Calu3 (cell line): ENCODE measurements at regions not wholly inside any gene's neighbourhood (a gene's known extent, or its start where the extent isn't known, plus 50 kb on each side); places are given as distances from the start of the nearest gene placed in this dataset.

Experiments
- BruUV-seq: library from RNA; stranded (reverse); fragments of 400-500 nt; replicated peaks from 2 replicates; lab custom pipeline; 2021; lab: Mats Ljungman, UMichigan
- CTCF ChIA-PET: fragments of 300-600 bp; sonication (Branson Sonifier 250); formaldehyde crosslinking; loops from one replicate; lab custom pipeline; 2022; ENCODE audit warnings: antibody characterized with exemption; lab: Charles Lee
- DNase-seq: peaks from one replicate; pipeline ENCODE4 v3.0.0; 2022
- H3K27ac Mint-ChIP-seq: one replicate; pipeline ENCODE4 v1.8.0; 2022; ENCODE audit warnings: mixed read lengths; ENCODE audit not compliant: unreplicated experiment
- H3K27me3 Mint-ChIP-seq: one replicate; pipeline ENCODE4 v1.8.0; 2022; ENCODE audit warnings: mixed read lengths; ENCODE audit not compliant: unreplicated experiment
- H3K36me3 Mint-ChIP-seq: one replicate; pipeline ENCODE4 v1.8.0; 2022; ENCODE audit warnings: mild to moderate bottlenecking, moderate library complexity, mixed read lengths; ENCODE audit not compliant: insufficient read depth, unreplicated experiment
- H3K4me1 Mint-ChIP-seq: one replicate; pipeline ENCODE4 v1.8.0; 2022; ENCODE audit warnings: mild to moderate bottlenecking, low read depth, mixed read lengths; ENCODE audit not compliant: unreplicated experiment
- H3K4me3 Mint-ChIP-seq: one replicate; pipeline ENCODE4 v1.8.0; 2022; ENCODE audit warnings: mild to moderate bottlenecking, low read depth, moderate library complexity, mixed read lengths; ENCODE audit not compliant: unreplicated experiment
- H3K9me3 Mint-ChIP-seq: one replicate; pipeline ENCODE4 v1.8.0; 2022; ENCODE audit warnings: low read depth, mixed read lengths; ENCODE audit not compliant: unreplicated experiment
- intact Hi-C: fragments of 100-400 bp; cut with micrococcal nuclease; formaldehyde crosslinking; loops from one replicate; pipeline ENCODE4 v1.10.0; 2022; ENCODE audit not compliant: unreplicated experiment
- TF ChIP-seq, protein P1 (sequence below): fragments of 200-600 bp; IDR thresholded peaks from one replicate; pipeline ENCODE4 v1.8.0; 2022; ENCODE audit warnings: antibody characterized with exemption; ENCODE audit not compliant: unreplicated experiment

DNA sequence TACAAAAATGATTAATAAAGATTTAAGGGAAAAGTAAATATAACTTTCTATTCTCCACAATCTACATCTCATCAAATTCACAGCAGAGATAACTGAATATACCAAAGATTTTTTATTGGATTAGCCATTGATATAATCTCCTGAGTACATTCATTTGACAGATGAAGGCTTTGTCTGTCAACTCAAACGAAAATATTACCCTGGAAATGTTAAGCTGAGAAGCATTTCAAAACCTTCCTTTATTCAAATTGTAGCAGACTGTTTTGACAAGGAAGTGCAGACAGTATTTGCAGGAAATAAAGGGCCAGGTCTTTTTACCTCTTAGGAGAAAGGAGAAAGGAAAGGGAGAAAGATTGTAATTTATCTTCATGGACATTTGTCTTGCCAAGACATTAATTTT is 473.5 kb downstream of the TMEM182 start:
- H3K9me3 Mint-ChIP-seq = peaks cover 8% of the 10 kb centered on the region
- intact Hi-C loops = no loop called here
- BruUV-seq = no TSS peak

DNA sequence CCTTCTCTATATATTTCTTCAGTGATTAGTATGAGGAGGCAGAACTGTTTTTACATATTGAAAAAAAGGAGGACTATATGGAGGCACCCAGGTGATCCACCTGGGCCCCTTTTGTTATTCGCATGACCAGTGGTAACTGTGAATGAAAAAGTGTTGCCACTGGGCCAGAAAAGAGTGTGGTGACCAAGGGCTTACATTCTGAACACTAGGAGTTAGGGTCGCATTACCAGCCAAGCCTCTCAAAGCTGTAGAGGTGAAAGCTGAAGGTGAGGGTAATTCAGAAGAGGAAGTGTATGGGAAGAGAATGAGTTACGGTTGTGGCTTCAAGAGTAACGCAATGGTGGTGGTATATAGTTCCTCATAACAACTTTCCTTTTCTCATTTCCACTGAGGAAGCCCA is 487.6 kb downstream of the TMEM182 start:
- no peaks in the 10 kb centered on the region for H3K36me3 Mint-ChIP-seq
- H3K27me3 Mint-ChIP-seq = no peaks in the 10 kb centered on the region
- no peaks in the 10 kb centered on the region for H3K4me1 Mint-ChIP-seq
- no peak overlapping the region for H3K27ac Mint-ChIP-seq
- CTCF ChIA-PET = no interaction called here
- intact Hi-C loops = no loop called here
- TF ChIP-seq, protein P1, sequence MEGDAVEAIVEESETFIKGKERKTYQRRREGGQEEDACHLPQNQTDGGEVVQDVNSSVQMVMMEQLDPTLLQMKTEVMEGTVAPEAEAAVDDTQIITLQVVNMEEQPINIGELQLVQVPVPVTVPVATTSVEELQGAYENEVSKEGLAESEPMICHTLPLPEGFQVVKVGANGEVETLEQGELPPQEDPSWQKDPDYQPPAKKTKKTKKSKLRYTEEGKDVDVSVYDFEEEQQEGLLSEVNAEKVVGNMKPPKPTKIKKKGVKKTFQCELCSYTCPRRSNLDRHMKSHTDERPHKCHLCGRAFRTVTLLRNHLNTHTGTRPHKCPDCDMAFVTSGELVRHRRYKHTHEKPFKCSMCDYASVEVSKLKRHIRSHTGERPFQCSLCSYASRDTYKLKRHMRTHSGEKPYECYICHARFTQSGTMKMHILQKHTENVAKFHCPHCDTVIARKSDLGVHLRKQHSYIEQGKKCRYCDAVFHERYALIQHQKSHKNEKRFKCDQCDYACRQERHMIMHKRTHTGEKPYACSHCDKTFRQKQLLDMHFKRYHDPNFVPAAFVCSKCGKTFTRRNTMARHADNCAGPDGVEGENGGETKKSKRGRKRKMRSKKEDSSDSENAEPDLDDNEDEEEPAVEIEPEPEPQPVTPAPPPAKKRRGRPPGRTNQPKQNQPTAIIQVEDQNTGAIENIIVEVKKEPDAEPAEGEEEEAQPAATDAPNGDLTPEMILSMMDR = no peak
- peaks cover 16% of the 10 kb centered on the region for H3K9me3 Mint-ChIP-seq
- no peak for DNase-seq
- no TSS peak for BruUV-seq
- H3K4me3 Mint-ChIP-seq = no peak overlapping the region

More for the DNA sequence above, 473.5 kb downstream of the TMEM182 start:
- DNase-seq = no peak
- Mint-ChIP-seq H3K4me1 (no peaks in the 10 kb centered on the region), H3K4me3 (no peak overlapping the region), H3K27me3 (no peaks in the 10 kb centered on the region), H3K36me3 (no peaks in the 10 kb centered on the region), H3K27ac (no peak overlapping the region)
- TF ChIP-seq, protein P1 = no peak
- CTCF ChIA-PET = no interaction called here

DNA sequence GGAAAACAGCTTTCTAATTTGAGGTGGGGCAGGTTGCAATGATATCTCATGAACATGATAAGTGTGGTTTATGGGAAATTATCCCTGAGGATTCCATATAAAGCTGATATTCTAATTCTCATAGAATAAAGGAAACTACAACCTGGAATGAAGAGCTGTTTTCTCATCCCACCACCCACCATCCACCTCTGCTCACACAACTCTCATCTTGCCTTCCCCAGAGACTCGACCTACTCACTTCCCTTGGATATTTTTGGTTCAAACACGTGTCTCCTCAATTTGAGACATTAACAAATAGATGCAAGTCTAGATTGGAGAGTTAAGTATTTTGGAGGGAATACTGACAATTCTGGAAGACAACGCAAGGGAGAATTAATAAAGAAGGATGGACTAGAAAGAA is 490.9 kb downstream of the TMEM182 start:
- Mint-ChIP-seq H3K36me3 (no peaks in the 10 kb centered on the region), H3K4me1 (no peaks in the 10 kb centered on the region)

DNA sequence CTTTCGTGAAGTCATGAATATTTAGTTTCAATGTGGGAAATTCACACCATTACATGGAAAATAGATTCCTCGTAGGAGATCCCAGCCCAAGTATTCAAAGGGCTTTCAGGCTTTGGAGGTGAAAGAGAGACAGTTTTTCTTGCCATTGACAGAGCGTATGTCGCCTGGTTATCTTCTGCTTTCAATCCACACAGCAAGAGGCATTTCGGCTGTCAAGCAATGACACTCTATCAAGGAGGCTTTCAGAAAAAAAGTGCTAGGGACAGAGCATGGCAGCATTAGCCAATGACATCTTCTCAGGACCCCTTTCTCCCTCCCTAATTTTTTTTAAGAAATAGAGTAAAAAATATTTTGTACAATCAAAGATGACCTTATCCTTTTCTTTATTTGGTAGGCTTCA is 492.8 kb downstream of the TMEM182 start:
- TF ChIP-seq, protein P1 = no peak
- no peak for DNase-seq
- BruUV-seq = no TSS peak
- CTCF ChIA-PET = no interaction called here
- H3K36me3 Mint-ChIP-seq = no peaks in the 10 kb centered on the region
- H3K4me1 Mint-ChIP-seq = no peaks in the 10 kb centered on the region
- H3K27me3 Mint-ChIP-seq = no peaks in the 10 kb centered on the region
- H3K27ac Mint-ChIP-seq = no peak overlapping the region
- intact Hi-C loops = no loop called here
- H3K9me3 Mint-ChIP-seq = peaks cover 13% of the 10 kb centered on the region
- H3K4me3 Mint-ChIP-seq = no peak overlapping the region

More for the DNA sequence above, 490.9 kb downstream of the TMEM182 start:
- H3K27me3 Mint-ChIP-seq = no peaks in the 10 kb centered on the region
- H3K4me3 Mint-ChIP-seq = no peak overlapping the region
- DNase-seq = no peak
- H3K27ac Mint-ChIP-seq = no peak overlapping the region
- H3K9me3 Mint-ChIP-seq = peaks cover 15% of the 10 kb centered on the region
- intact Hi-C loops = no loop called here
- CTCF ChIA-PET = no interaction called here
- TF ChIP-seq, protein P1 = no peak
- BruUV-seq = no TSS peak
